ENCODE measurements at regions not wholly inside any gene's neighbourhood (a gene's known extent, or its start where the extent isn't known, plus 50 kb on each side); places are given as distances from the start of the nearest gene placed in this dataset.
"Not testable (repeated sequence)": the region's sequence is repeated elsewhere in the genome, so short reads cannot be mapped to it uniquely, and the experiment has no call there.

DNA sequence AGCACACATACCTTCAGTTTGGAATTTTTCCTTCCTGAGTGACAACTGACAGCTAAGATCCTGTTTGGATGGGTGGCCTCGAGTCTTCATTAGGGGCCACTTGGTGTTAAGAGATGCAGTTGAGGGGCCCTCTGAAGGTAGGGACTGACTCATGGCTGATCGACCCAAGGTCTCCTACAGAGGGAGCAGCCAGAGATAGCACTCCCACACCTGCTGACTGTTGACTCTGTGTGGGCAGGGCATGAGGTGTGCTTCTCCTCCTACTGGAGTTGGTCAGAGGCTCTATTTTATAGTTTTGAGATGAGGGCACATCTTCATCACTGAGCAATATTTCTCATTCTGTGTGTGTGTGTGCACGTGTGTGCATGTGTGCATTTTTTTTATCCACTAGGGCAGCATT, 378.8 kb upstream of the PODXL start:
- no peak for DNase-seq (ENCODE audit: low read depth)

DNA sequence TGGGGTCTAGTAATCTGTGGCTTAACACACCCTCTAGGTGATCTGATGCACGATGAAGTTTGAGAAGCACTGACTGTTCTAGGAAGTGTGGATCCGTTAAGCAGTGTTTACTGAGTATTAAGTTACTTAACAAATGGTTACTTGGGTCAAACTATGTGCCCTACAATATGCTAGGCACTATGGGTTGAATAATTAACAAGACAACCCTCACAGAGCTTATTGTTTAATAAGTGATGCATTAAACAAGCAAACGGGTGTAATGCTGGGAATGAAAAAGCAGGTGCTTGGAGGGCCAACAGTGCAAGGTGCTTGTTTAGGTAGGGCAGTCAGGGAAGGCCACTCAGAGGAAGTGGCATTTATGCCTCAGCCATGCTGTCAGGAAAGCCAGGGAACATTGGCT, 378.0 kb upstream of the PODXL start:
- DNase-seq (ENCODE audit: low read depth) = no peak

- DNase-seq (ENCODE audit: low read depth) = no peak
These were observed 377.4 kb upstream of the PODXL start for GRCh38 chr7:131933751-131934289.

- not testable (repeated sequence) for DNase-seq (ENCODE audit: low read depth)
These were observed 376.8 kb upstream of the PODXL start for GRCh38 chr7:131933219-131933618.

- no peak for DNase-seq (ENCODE audit: low read depth)
These were observed 375.8 kb upstream of the PODXL start for GRCh38 chr7:131932271-131932670.

- no peak for DNase-seq (ENCODE audit: low read depth)
These were observed 374.9 kb upstream of the PODXL start for GRCh38 chr7:131931370-131931769.

DNA sequence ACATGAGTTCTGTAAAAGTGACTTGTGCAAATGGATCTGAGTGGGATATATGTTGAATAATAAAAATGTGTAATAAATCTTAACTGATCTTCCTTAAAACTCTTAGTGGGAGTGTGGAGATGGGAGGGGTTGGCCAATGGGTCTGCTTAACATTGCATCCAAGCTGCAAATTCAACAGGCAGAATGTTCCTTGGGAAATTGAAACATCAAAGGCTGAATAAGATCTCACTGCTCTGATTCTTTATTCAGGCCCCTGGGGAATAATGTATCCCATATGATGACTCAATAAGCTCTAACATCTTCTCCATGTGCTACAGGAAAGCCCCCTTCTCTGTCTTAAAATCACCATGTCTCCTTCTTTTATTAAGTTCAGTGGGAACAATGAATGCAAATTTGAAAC, 373.2 kb upstream of the PODXL start:
- DNase-seq (ENCODE audit: low read depth) = no peak

GRCh38 chr7:131927770-131928423, 371.5 kb upstream of the PODXL start:
- DNase-seq (ENCODE audit: low read depth) = no peak

DNA sequence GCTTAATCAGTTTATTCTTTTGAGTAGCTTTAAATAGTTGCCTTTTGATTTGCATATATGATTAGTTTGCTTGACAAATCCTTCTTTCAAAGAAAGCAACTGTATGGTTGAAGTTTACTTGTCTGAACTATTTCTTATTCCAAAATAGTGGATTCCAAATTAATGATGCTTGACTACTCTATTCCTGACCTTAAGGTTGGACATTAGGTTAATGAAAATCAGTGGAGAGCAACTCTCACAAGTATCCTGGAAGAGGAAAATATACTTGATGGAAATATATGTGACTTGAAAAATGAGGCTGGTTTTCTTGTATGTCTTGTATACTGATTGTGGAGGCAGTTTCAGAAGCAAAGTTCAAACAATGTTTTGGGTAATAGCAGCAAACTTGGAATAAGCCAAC, 369.2 kb upstream of the PODXL start:
- no peak for DNase-seq (ENCODE audit: low read depth)

DNA sequence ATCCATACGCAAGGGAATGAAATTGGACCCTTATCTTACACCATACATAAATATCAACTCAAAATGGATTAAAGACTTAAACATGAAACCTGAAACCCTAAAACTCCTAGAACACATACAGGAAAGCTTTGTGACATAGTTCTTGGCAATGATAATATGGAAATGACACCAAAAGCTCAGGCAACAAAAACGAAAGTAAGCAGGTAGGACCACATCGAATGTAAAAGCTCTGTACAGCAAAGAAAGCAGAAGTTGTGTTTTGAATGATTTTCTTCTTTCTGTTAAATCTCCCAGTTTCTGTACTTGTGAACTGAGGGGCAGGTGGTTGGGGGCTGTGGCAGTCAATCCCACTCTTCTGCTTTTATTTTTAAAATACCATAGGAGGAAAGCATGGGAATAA, 368.4 kb upstream of the PODXL start:
- no peak for DNase-seq (ENCODE audit: low read depth)

DNA sequence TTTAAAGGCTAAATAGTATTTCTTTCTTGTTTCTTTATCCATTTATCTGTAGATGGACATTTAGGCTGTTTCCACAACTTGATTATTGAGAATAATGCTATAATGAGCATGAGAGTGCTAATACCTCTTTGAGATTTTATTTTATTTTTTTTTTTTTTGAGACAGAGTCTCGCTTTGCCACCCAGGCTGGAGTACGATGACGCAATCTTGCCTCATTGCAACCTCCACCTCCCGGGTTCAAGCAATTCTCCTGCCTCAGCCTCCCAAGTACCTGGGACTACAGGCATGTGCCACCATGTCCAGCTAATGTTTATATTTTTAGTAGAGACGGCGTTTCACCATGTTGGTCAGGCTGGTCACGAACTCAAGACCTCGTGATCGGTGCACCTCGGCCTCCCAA, 366.5 kb upstream of the PODXL start:
- DNase-seq (ENCODE audit: low read depth) = not testable (repeated sequence)

DNA sequence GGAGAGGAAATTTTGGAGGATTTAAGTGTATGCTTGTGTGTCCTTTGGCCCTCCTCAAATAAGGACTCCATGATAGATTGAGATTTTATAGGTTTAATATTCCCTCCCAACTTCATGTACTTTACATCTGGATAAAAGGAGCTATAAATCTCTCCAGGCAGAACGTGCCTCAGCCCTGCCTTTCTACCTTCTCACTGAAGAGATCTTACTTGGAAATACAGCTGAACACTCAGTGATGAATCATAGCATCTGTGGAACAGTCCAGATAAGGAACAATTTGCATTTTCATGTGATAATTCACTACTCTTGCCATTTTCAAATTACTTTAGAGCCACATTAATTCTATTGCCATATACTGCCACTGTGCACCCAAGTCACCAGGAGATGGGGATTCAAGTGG, 364.6 kb upstream of the PODXL start:
- no peak for DNase-seq (ENCODE audit: low read depth)

- DNase-seq (ENCODE audit: low read depth) = no peak
These were observed 363.7 kb upstream of the PODXL start for GRCh38 chr7:131919920-131920709.

- DNase-seq (ENCODE audit: low read depth) = no peak
These were observed 354.7 kb upstream of the PODXL start for GRCh38 chr7:131911112-131911511.

DNA sequence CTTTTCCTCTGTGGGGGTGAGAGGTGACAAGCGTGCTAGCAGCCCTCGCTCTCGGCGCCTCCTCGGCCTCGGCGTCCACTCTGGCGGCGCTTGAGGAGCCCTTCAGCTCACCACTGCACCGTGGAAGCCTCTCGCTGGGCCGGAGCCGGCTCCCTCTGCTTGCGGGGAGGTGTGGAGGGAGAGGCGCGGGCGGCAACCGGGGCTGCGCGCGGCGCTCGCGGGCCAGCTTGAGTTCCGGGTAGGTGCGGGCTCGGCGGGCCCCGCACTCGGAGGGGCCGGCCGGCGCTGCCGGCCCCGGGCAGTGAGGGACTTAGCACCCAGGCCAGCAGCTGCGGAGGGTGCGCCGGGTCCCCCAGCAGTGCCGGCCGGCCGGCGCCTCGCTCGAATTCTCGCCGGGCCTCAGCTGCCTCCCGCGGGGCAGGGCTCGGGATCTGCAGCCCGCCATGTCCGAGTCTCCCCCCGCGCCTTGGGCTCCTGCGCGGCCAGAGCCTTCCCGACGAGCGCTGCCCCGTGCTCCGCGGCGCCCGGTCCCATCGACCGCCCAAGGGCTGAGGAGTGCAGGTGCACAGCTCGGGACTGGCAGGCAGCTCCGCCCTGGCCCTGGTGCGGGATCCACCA, 352.8 kb upstream of the PODXL start:
- no peak for DNase-seq (ENCODE audit: low read depth)

GRCh38 chr7:131908714-131909113, 352.3 kb upstream of the PODXL start:
- no peak for DNase-seq (ENCODE audit: low read depth)

DNA sequence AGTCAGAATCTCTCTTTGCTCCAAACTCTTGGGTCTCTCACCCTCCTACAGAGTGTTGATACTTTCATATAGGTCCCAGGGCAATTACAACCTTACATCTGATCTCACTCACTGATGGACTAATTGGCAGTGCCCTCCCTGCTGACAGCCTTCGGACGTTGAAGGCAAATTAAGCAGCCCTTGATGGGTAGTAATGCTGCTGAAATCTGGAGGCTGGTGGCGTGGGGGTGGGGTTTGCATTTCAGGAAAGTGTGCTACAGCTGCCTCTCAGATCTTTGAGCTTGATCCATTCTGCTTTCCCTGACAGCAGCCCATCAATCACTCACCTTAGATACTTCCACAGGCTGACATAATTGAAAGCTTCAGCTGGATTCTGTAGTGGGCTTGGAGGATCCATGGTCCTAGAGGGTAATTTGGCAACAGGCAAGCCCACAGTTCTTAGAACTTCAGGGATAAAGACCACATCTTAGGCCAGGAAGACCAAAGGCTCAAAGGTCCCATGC, 349.1 kb upstream of the PODXL start:
- no peak for DNase-seq (ENCODE audit: low read depth)

DNA sequence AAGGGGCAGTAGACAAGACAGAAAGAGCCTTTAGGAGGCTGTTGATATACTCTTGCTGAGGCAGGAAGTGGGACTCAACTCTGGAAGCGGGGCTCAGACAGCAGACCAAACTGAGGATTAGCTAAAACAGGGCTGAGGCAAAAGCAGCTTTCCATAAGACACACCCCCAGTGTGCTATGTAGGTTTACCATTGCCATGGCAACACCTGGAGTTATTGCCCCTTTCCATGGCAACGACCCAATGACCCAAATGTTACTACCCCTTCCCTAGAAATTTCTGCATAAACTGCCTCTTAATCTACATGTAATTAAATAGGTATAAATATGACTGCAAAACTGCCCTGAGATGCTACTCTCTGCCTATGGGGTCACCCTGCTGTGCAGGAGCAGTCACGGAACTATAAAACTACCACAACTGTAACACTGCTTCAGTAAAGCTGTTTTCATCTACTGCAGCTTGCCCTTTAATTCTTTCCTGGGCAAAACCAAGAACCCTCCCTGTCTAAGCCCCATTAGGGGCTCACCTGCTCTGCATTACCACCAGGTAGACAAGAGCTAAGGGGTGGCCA, 348.4 kb upstream of the PODXL start:
- no peak for DNase-seq (ENCODE audit: low read depth)

GRCh38 chr7:131903315-131903714, 346.9 kb upstream of the PODXL start:
- DNase-seq (ENCODE audit: low read depth) = no peak

DNA sequence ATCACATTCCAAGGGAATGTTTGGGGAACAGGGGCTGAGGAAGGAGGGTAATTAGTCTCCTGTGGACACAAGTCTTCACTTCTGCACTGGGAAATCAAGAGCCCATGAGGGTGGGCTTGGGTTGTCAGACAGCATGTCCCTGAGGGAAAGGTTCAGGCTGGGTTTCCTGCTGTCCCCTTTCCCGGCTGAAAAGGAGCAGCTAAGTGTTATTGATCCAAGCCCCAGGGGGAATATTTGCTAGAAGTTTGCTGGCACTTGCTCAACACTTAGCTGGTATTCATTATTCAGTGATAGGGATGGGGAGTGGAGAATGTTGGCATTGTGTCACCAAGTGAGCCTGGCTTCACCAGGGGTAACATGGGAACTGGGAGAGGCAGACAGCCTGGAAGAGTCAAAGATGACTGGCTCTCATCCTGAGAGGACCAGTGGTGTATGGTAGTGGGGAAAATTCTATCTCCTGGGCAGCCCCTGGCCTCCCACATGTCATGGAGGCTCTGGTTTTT, 344.4 kb upstream of the PODXL start:
- no peak for DNase-seq (ENCODE audit: low read depth)

DNA sequence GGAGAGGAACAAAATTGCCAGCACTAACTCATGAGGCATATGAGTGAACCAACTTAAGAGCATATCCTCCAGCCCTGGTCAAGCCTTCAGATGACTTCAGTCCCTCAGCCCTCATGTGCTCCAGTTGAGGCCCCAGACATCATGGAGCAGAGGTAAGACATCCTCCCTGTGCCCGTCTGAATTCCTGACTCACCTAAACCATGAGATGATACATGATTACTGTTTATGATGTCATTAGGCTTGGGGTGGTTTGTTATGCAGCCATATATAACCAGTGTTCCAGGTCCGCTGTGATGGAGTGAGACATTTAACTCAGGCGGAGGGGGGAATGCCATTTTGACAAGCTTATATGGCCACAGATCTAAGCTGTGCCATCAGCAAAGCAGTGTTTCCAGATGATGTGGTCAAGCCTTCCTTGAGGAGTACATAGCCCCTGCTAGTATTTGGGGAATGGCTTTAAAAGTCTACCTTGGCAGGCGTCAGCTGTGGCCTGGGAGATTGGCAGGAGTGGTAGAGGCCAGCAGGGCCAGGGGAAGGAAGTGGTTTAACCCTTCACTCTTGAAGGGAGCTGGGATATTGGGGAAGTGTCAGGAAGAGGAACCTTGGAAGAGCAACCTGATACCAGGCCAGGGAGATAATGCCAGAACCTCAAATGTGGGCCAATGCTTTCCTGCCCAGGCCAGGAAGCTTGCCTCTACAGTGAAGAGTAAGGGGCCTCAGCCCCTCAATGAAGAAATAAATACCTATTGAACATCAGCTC, 343.0 kb upstream of the PODXL start:
- no peak for DNase-seq (ENCODE audit: low read depth)

DNA sequence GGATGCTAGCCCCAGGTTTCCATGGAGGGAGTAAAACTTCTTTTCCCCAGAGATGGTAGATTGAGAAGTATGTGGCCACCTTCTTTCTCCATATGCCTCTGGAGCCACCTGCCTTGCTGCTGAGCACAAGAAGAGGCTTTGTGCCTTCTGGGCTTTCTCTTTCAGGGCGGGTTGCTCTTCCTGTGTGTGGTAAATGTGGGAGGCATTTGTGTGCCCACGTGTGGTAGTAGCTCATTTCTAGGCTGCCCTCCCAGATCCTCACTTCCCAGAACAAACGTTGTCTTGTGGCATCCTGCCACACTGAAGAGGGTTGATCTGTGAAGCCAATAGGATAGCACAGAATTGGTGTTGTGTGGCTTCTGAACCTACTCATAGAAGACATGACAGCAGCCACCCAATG, 342.0 kb upstream of the PODXL start:
- DNase-seq (ENCODE audit: low read depth) = no peak

Measured in T-helper 22 cell (primary cell).